MM.1S (cell line): ENCODE measurements at regions not wholly inside any gene's neighbourhood (a gene's known extent, or its start where the extent isn't known, plus 50 kb on each side); places are given as distances from the start of the nearest gene placed in this dataset.

Experiments
- DNase-seq: peaks from one replicate; pipeline ENCODE4 v3.0.0-alpha.2; 2015
- H2AFZ ChIP-seq: fragments of 300-600 bp; sonication (generic); 2 replicates; pipeline ENCODE4 v1.6.0; 2016; ENCODE audit warnings: antibody characterized with exemption, low read length
- H3F3A ChIP-seq: fragments of 300-600 bp; sonication (generic); 2 replicates; pipeline ENCODE4 v1.6.1; 2016; ENCODE audit warnings: mild to moderate bottlenecking, antibody characterized with exemption, low read length, moderate library complexity, mixed read lengths; ENCODE audit not compliant: insufficient read depth
- H3K27ac ChIP-seq: fragments of 300-600 bp; sonication (generic); 2 replicates; pipeline ENCODE4 v1.5.1; 2016; ENCODE audit warnings: mild to moderate bottlenecking, low read length
- H3K27me3 ChIP-seq: fragments of 300-600 bp; sonication (generic); replicated peaks from 2 replicates; pipeline ENCODE4 v1.6.0; 2016; ENCODE audit warnings: low read length; ENCODE audit not compliant: insufficient read depth
- H3K36me3 ChIP-seq: fragments of 300-600 bp; sonication (generic); replicated peaks from 2 replicates; pipeline ENCODE4 v1.6.1; 2016; ENCODE audit warnings: mild to moderate bottlenecking, low read length, mixed read lengths; ENCODE audit not compliant: insufficient read depth
- H3K4me1 ChIP-seq: fragments of 300-600 bp; sonication (generic); 2 replicates; pipeline ENCODE4 v1.6.1; 2016; ENCODE audit warnings: low read length, mixed read lengths
- H3K4me2 ChIP-seq: fragments of 300-600 bp; sonication (generic); 2 replicates; pipeline ENCODE4 v1.6.0; 2016; ENCODE audit warnings: low read depth, low read length
- H3K4me3 ChIP-seq: fragments of 300-600 bp; sonication (generic); 2 replicates; pipeline ENCODE4 v1.5.1; 2016; ENCODE audit warnings: low read length, mixed read lengths
- H3K79me2 ChIP-seq: fragments of 300-600 bp; sonication (generic); 2 replicates; pipeline ENCODE4 v1.6.1; 2016; ENCODE audit warnings: mixed run types, low read length, mixed read lengths
- H3K9ac ChIP-seq: fragments of 300-600 bp; sonication (generic); 2 replicates; pipeline ENCODE4 v1.6.1; 2016; ENCODE audit warnings: low read length, mixed read lengths
- H3K9me2 ChIP-seq: fragments of 300-600 bp; sonication (generic); replicated peaks from 2 replicates; pipeline ENCODE4 v1.6.1; 2016; ENCODE audit warnings: mild to moderate bottlenecking, low read length, mixed read lengths; ENCODE audit not compliant: insufficient read depth
- H3K9me3 ChIP-seq: fragments of 300-600 bp; sonication (generic); replicated peaks from 2 replicates; pipeline ENCODE4 v1.6.1; 2016; ENCODE audit warnings: mild to moderate bottlenecking, low read length, mixed read lengths; ENCODE audit not compliant: insufficient read depth
- H4K20me1 ChIP-seq: fragments of 300-600 bp; sonication (generic); 2 replicates; pipeline ENCODE4 v1.6.1; 2016; ENCODE audit warnings: mild to moderate bottlenecking, low read length, moderate library complexity, mixed read lengths; ENCODE audit not compliant: insufficient read depth
- CTCF ChIP-seq: fragments of 300-600 bp; sonication (generic); IDR thresholded peaks from 2 replicates; pipeline ENCODE4 v1.5.1; 2016; ENCODE audit warnings: antibody characterized with exemption, low read length, mixed read lengths
- EZH2 ChIP-seq: fragments of 300-600 bp; sonication (generic); optimal IDR thresholded peaks from 2 replicates; pipeline ENCODE3; 2017; ENCODE audit warnings: low read depth, mild to moderate bottlenecking, antibody characterized with exemption, low read length, mixed read lengths
- EZH2phosphoT487 ChIP-seq: fragments of 300-600 bp; sonication (generic); IDR thresholded peaks from 2 replicates; pipeline ENCODE4 v1.6.1; 2018; ENCODE audit warnings: antibody characterized with exemption, low read length

- Histone ChIP-seq H3F3A (no peaks in the 10 kb centered on the region), H3K79me2 (no peaks in the 10 kb centered on the region), H3K27me3 (no peaks in the 10 kb centered on the region), H3K4me2 (no peak overlapping the region), H2AFZ (no peak overlapping the region), H3K4me1 (no peaks in the 10 kb centered on the region), H4K20me1 (no peaks in the 10 kb centered on the region), H3K9me2 (no peaks in the 10 kb centered on the region), H3K4me3 (no peak overlapping the region), H3K27ac (no peak overlapping the region), H3K36me3 (no peaks in the 10 kb centered on the region), H3K9ac (no peak overlapping the region), H3K9me3 (no peaks in the 10 kb centered on the region)
- no peak for DNase-seq
- TF ChIP-seq CTCF (no peak), EZH2 (no peak), EZH2phosphoT487 (no peak)
Observed at GRCh38 chr2:4553241-4553640, 849.9 kb downstream of the DCDC2C start.

- no peaks in the 10 kb centered on the region for H4K20me1 ChIP-seq
- no peak overlapping the region for H2AFZ ChIP-seq
- no peaks in the 10 kb centered on the region for H3K36me3 ChIP-seq
- TF ChIP-seq CTCF, result no peak
- no peak for TF ChIP-seq EZH2phosphoT487
- no peak for TF ChIP-seq EZH2
- H3K9me3 ChIP-seq, result no peaks in the 10 kb centered on the region
- no peak overlapping the region for H3K4me2 ChIP-seq
- no peaks in the 10 kb centered on the region for H3F3A ChIP-seq
- no peaks in the 10 kb centered on the region for H3K4me1 ChIP-seq
- H3K4me3 ChIP-seq, result no peak overlapping the region
- H3K79me2 ChIP-seq, result no peaks in the 10 kb centered on the region
- H3K27ac ChIP-seq, result no peak overlapping the region
- H3K9me2 ChIP-seq, result 0 out of 2 replicates have a peak, but pooled peaks cover 2% of the 10 kb centered on the region
- H3K27me3 ChIP-seq, result no peaks in the 10 kb centered on the region
- H3K9ac ChIP-seq, result no peak overlapping the region
- DNase-seq, result no peak
Observed at GRCh38 chr2:4556135-4556896, 852.9 kb downstream of the DCDC2C start.

GRCh38 chr2:4561196-4561595 is 857.8 kb downstream of the DCDC2C start:
- Histone ChIP-seq H3K4me2 (no peak overlapping the region), H3K36me3 (no peaks in the 10 kb centered on the region), H4K20me1 (no peaks in the 10 kb centered on the region), H3F3A (no peaks in the 10 kb centered on the region), H3K9me2 (0 out of 2 replicates have a peak, but pooled peaks cover 2% of the 10 kb centered on the region), H3K4me3 (no peak overlapping the region), H3K79me2 (no peaks in the 10 kb centered on the region), H3K4me1 (no peaks in the 10 kb centered on the region), H2AFZ (no peak overlapping the region), H3K9me3 (no peaks in the 10 kb centered on the region), H3K27ac (no peak overlapping the region), H3K27me3 (no peaks in the 10 kb centered on the region), H3K9ac (no peak overlapping the region)
- DNase-seq, result no peak
- TF ChIP-seq EZH2 (no peak), CTCF (no peak), EZH2phosphoT487 (no peak)
